Epithelial cell of proximal tubule (primary cell): ENCODE measurements at regions not wholly inside any gene's neighbourhood (a gene's known extent, or its start where the extent isn't known, plus 50 kb on each side); places are given as distances from the start of the nearest gene placed in this dataset.
A peak's percentile ranks its signal among the peaks of the same experiment; 100 is the strongest.

Experiments used
- DNase-seq: peaks from one replicate; pipeline ENCODE4 v3.0.0-alpha.2; 2011; ENCODE audit warnings: low read depth
- H3K4me3 ChIP-seq: 2 replicates; pipeline ENCODE4 v1.5.1; 2011; ENCODE audit warnings: low read depth, mild to moderate bottlenecking, low read length
- TF ChIP-seq, protein P1 (sequence below): conservative IDR thresholded peaks from 2 replicates; pipeline ENCODE4 v1.5.1; 2012; ENCODE audit warnings: low read depth, mild to moderate bottlenecking, low read length

DNA sequence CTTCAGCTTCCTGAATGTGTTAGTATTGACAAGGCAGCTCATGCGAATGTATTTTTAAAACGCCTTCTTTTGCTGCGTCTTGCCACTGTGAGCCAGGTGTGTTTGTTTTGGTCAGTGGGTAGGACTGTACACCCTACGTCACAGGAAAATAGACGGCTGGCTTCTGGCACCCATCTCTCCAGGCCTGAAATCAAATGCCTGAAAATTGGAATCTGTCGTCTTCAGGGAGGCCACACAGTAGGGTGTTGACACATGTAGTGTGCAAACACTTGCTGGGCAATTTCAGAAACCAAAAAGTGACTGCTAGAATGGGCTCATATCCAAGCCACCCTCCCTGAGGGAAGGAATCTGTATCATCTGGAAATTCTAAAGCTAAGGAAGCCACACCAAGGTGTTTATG, 209.3 kb downstream of the TTC8 start:
- no peak overlapping the region for H3K4me3 ChIP-seq
- TF ChIP-seq, protein P1, sequence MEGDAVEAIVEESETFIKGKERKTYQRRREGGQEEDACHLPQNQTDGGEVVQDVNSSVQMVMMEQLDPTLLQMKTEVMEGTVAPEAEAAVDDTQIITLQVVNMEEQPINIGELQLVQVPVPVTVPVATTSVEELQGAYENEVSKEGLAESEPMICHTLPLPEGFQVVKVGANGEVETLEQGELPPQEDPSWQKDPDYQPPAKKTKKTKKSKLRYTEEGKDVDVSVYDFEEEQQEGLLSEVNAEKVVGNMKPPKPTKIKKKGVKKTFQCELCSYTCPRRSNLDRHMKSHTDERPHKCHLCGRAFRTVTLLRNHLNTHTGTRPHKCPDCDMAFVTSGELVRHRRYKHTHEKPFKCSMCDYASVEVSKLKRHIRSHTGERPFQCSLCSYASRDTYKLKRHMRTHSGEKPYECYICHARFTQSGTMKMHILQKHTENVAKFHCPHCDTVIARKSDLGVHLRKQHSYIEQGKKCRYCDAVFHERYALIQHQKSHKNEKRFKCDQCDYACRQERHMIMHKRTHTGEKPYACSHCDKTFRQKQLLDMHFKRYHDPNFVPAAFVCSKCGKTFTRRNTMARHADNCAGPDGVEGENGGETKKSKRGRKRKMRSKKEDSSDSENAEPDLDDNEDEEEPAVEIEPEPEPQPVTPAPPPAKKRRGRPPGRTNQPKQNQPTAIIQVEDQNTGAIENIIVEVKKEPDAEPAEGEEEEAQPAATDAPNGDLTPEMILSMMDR = no peak
- no peak for DNase-seq

DNA sequence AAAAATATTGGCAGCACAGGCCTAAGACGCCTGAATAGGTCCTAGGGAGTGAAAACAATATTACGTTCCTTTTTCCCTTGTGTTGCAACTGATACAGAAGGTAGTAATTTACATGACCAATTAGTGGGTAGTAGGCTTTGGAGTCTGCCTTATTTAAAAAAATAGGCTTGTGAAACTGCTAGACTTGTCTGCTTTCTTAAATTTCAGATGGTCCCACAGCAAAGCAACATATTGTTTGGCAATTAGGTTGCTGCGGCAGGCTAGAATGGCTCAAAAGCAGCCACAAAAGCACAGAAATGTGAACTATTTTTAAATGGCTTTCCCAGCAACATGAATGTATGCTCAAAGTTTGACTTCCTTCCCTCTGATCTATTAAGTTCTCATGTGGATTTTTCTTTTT, 211.9 kb downstream of the TTC8 start:
- TF ChIP-seq, protein P1 = no peak
- no peak overlapping the region for H3K4me3 ChIP-seq
- DNase-seq = no peak

DNA sequence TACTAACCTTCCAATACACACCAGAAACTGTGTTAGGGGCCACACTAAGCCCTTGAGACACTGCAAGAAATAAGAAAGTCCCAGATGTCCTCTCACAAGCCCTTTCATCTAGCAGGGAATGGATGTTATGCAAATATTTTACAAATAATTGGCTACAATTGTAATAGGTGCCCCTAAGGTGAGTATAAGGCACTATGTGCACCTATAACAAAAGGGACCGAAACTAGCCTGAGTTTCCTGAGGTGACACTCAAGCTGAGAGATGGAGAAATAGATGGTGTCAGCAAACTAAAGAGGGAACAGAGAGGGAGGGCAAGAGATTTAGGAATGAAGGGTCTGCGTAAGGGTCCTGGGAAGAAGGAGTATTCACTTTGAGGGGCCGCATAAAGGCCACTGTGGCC, 212.6 kb downstream of the TTC8 start:
- no peak for DNase-seq
- TF ChIP-seq, protein P1 = no peak
- no peak overlapping the region for H3K4me3 ChIP-seq

DNA sequence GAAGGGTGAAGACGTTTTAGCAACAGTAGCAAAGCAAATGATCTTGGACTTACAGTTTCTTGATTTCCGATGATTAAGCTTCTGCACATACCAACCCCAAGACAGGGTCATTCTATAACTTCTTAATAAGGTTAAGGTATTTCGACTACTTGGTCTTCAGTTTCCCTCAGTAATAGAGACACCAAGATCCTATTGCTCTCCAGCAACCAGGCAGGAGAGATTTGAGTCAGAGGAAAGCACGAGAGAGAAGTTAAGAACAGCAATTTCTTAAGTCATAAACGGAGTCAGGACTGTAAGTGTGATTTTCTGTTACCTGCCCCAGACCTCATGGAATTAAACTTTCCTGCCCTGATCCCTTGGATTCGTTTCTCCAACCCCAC, 215.6 kb downstream of the TTC8 start:
- no peak for DNase-seq
- TF ChIP-seq, protein P1 = no peak

DNA sequence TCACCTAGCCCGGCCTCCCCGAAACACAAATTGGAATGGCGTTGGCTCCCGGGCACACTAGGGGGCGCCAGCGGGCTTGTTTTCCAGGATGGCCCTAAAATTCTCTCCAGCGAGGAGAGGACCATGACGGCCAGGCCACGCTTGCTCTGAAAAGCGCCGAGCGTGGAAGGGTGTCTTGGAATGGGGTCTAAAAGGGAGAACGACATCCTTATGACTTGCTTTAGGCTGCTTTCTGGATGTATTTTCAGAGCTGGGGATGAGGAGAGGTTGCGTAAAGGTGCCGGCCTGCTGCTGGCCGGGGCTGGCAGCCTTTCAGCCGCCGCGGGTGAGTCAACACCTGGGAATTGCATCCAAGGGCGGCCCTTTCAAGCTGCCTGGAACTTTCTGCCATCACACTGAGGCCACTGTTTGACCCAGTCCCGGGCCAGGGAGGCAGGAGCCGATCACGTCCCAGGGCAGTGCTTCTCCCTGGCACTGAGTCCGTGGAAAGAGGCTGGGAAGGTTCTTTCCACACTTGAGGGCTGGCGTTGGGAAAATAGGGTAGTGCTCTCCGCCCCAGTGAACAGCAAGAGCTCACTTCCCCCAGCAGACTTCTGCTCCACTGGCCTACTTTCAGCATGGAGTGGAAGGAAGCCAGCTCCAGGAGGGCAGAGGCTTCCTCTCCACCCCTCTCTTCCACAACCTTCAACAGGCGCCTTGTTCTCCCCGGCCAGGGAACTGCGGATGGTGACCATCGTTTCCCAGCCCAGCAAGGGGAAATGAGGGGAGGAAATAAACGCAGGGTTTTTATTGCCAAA, 216.2 kb downstream of the TTC8 start:
- H3K4me3 ChIP-seq = peak overlapping the region; percentile 45
- DNase-seq = peak; percentile 81
- TF ChIP-seq, protein P1 = peak; percentile 100

More for the DNA sequence above, 215.6 kb downstream of the TTC8 start:
- no peak overlapping the region for H3K4me3 ChIP-seq

DNA sequence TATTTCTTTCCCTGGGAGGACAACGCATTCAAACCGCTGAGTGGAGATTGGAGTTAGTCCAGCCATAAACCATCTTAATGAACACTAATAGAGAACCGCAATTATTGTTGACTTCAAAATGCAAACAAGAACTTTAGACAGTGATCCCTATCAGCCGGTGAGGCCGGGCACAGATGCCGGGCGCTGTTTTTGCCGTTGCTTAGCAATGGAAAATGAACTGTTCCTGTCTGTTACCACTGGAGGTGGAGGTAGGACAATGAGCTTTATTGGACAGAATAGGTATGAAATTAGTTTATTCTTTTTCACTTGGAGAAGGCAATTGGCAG, 216.8 kb downstream of the TTC8 start:
- peak overlapping the region; percentile 45 for H3K4me3 ChIP-seq
- DNase-seq = peak; percentile 19
- TF ChIP-seq, protein P1 = peak; percentile 3

- DNase-seq = no peak
Measured at GRCh38 chr14:89042021-89042420, 217.6 kb downstream of the TTC8 start.

More at GRCh38 chr14:89042021-89042420, 217.6 kb downstream of the TTC8 start:
- H3K4me3 ChIP-seq = no peak overlapping the region
- TF ChIP-seq, protein P1 = no peak
